ENCODE measurements at regions not wholly inside any gene's neighbourhood (a gene's known extent, or its start where the extent isn't known, plus 50 kb on each side); places are given as distances from the start of the nearest gene placed in this dataset.

DNA sequence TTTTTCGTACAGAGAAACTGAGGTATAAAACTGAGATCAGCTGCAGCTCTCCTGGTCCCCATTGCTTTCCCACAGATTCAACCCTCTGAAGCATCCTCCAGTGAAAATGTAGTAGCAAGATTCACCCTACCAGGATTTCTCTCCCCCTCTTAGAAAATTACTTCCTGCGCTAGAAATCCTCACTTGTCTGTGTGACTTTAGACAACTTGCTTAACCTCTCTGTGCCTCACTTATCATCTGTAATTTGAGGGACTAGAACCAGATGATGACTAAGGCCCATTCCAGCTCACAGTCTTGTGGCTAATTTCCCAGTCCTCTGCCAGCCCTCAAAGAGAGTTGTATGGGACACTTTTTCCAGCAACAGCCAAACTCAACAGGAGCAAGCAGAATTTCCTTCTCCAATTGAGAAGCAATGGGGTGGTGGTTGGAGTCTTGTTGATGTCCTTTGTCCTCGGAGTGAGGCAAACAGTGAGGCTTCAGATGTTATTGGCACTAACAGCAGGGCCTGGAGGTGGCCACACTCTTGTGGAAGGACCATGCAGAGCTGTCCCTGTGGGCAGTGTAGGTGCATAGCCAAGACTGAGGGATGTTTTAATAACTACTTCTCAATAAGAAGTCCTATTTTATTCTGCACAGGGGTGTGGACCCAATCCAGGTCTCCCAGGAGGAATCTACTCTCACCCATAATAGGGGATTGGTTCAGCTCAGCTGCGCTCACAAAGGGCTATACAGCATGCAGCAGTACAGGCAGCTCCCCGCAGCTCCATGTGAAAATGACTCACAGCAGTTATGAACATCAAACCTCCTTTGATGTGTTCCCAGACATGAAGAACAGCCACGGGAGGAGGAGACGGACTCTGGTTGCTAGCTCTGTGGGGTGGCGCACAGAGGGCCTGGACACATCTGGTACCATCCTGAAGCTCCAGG lies 200.1 kb downstream of the DAD1 start:
- H2AFZ ChIP-seq, result no peak overlapping the region

DNA sequence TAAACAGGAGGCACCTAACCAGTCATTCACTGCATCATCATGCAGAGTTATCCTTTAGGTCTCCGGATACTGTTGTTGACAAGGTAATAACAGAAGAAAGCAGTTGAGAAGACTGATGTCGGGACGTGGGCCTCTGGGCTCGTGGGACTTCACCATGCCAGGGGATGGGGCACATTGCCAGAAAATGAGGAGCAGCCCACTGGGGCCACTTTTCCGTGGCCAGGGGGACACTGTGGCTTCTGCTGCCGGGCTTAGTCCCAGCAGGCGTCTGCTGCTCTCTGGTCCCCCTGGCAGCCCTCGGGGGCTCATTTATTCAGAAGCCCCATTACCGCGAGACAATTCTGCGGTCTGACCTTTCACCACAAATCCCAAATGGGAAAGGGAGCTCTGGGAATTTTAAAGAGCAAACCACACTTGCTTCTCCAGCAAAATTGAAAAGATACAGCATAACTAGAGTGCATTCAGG lies 201.2 kb downstream of the DAD1 start:
- POLR2A ChIA-PET (ENCODE audit: unreplicated experiment), result no interaction called here
- no TSS peak for BruUV-seq (replicated peaks)
- H3K4me3 ChIP-seq, result no peak overlapping the region
- no peaks in the 10 kb centered on the region for H3K9me3 ChIP-seq (ENCODE audit: insufficient read depth, low read depth)
- no peak overlapping the region for H3K4me2 ChIP-seq
- CTCF ChIA-PET, result interaction anchor here (0.5 kb wide), 1 partner anchor 169 kb away, joined by 11 read pairs; no protein-coding TSS in a partner anchor
- H3K4me1 ChIP-seq (replicated peaks; ENCODE audit: insufficient read depth), result peaks cover 50% of the 10 kb centered on the region
- H3K36me3 ChIP-seq (ENCODE audit: low read depth), result no peaks in the 10 kb centered on the region
- no peak for DNase-seq
- no peak overlapping the region for H3K27ac ChIP-seq
- H3K9me2 ChIP-seq (ENCODE audit: insufficient read depth), result no peaks in the 10 kb centered on the region
- H3K27me3 ChIP-seq (ENCODE audit: insufficient read depth, low read depth), result no peaks in the 10 kb centered on the region
- TF ChIP-seq, protein P1, sequence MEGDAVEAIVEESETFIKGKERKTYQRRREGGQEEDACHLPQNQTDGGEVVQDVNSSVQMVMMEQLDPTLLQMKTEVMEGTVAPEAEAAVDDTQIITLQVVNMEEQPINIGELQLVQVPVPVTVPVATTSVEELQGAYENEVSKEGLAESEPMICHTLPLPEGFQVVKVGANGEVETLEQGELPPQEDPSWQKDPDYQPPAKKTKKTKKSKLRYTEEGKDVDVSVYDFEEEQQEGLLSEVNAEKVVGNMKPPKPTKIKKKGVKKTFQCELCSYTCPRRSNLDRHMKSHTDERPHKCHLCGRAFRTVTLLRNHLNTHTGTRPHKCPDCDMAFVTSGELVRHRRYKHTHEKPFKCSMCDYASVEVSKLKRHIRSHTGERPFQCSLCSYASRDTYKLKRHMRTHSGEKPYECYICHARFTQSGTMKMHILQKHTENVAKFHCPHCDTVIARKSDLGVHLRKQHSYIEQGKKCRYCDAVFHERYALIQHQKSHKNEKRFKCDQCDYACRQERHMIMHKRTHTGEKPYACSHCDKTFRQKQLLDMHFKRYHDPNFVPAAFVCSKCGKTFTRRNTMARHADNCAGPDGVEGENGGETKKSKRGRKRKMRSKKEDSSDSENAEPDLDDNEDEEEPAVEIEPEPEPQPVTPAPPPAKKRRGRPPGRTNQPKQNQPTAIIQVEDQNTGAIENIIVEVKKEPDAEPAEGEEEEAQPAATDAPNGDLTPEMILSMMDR (conservative IDR thresholded peaks at IDR 0.05), result no peak; the same call in 1 of the 2 replicates
- no peak for TF ChIP-seq EZH2 (IDR thresholded peaks at IDR 0.05; ENCODE audit: low read depth)
- H2AFZ ChIP-seq, result no peak overlapping the region
- H4K20me1 ChIP-seq (ENCODE audit: insufficient read depth), result no peaks in the 10 kb centered on the region
- intact Hi-C loops (cut with micrococcal nuclease; ENCODE audit: unreplicated experiment), result loop anchor here (1.0 kb wide), 1 partner anchor 168 kb away; no protein-coding TSS in a partner anchor
- H3F3A ChIP-seq (ENCODE audit: insufficient read depth, low read depth), result peaks cover 39% of the 10 kb centered on the region; the same call in 1 of the 2 replicates
- H3K79me2 ChIP-seq (ENCODE audit: low read depth), result no peaks in the 10 kb centered on the region

More for the DNA sequence above, 200.1 kb downstream of the DAD1 start:
- Histone ChIP-seq H3K79me2 (ENCODE audit: low read depth) (no peaks in the 10 kb centered on the region), H3K4me3 (no peak overlapping the region), H3K4me2 (0 out of 2 replicates have a peak overlapping the region, but pooled peaks have one; percentile 54), H3K36me3 (ENCODE audit: low read depth) (no peaks in the 10 kb centered on the region), H3K4me1 (replicated peaks; ENCODE audit: insufficient read depth) (peaks cover 50% of the 10 kb centered on the region), H3K27ac (peak overlapping the region; percentile 76; the same call in 1 of the 2 replicates), H3F3A (ENCODE audit: insufficient read depth, low read depth) (peaks cover 40% of the 10 kb centered on the region; the same call in 1 of the 2 replicates), H3K9me3 (ENCODE audit: insufficient read depth, low read depth) (no peaks in the 10 kb centered on the region), H3K9me2 (ENCODE audit: insufficient read depth) (no peaks in the 10 kb centered on the region), H3K27me3 (ENCODE audit: insufficient read depth, low read depth) (no peaks in the 10 kb centered on the region), H4K20me1 (ENCODE audit: insufficient read depth) (no peaks in the 10 kb centered on the region)
- no peak for TF ChIP-seq EZH2 (IDR thresholded peaks at IDR 0.05; ENCODE audit: low read depth)
- TF ChIP-seq, protein P1 (conservative IDR thresholded peaks at IDR 0.05), result no peak
- DNase-seq, result no peak
- CTCF ChIA-PET, result interaction anchor here (0.5 to 1.3 kb wide), 4 partner anchors 9 to 465 kb away, joined by 3 to 11 read pairs (median 4); no protein-coding TSS in a partner anchor
- POLR2A ChIA-PET (ENCODE audit: unreplicated experiment), result no interaction called here
- BruUV-seq (replicated peaks), result no TSS peak
- intact Hi-C loops (cut with micrococcal nuclease; ENCODE audit: unreplicated experiment), result no loop called here

- Histone ChIP-seq H3K9me3 (ENCODE audit: insufficient read depth, low read depth) (no peaks in the 10 kb centered on the region), H4K20me1 (ENCODE audit: insufficient read depth) (no peaks in the 10 kb centered on the region), H3K4me1 (replicated peaks; ENCODE audit: insufficient read depth) (peaks cover 47% of the 10 kb centered on the region), H3K4me3 (no peak overlapping the region), H3K9me2 (ENCODE audit: insufficient read depth) (no peaks in the 10 kb centered on the region), H2AFZ (no peak overlapping the region), H3K79me2 (ENCODE audit: low read depth) (no peaks in the 10 kb centered on the region), H3K27ac (no peak overlapping the region), H3K27me3 (ENCODE audit: insufficient read depth, low read depth) (no peaks in the 10 kb centered on the region), H3F3A (ENCODE audit: insufficient read depth, low read depth) (peaks cover 32% of the 10 kb centered on the region; the same call in 1 of the 2 replicates), H3K36me3 (ENCODE audit: low read depth) (no peaks in the 10 kb centered on the region), H3K4me2 (no peak overlapping the region)
- peak in 1 of 2 experiments; percentile 37 for DNase-seq
- POLR2A ChIA-PET (ENCODE audit: unreplicated experiment), result no interaction called here
- CTCF ChIA-PET, result no interaction called here
- BruUV-seq (replicated peaks), result no TSS peak
- TF ChIP-seq, protein P1 (conservative IDR thresholded peaks at IDR 0.05), result peak; percentile 81
- TF ChIP-seq EZH2 (IDR thresholded peaks at IDR 0.05; ENCODE audit: low read depth), result no peak
- intact Hi-C loops (cut with micrococcal nuclease; ENCODE audit: unreplicated experiment), result loop anchor here (1.0 kb wide), 1 partner anchor 169 kb away; no protein-coding TSS in a partner anchor
Observed at GRCh38 chr14:22386924-22387775, 201.9 kb downstream of the DAD1 start.

Measured in PC-9 (cell line).